ENCODE measurements at regions not wholly inside any gene's neighbourhood (a gene's known extent, or its start where the extent isn't known, plus 50 kb on each side); places are given as distances from the start of the nearest gene placed in this dataset.

GRCh38 chr3:98968824-98969223, 67.3 kb upstream of the DCBLD2 start:
- H3K4me3 Mint-ChIP-seq, result no peak overlapping the region
- ATAC-seq (ENCODE audit: low read depth in 2 of 2), result no peak
- H3K4me1 Mint-ChIP-seq, result no peaks in the 10 kb centered on the region
- DNase-seq, result no peak
- H3K27me3 Mint-ChIP-seq, result peaks cover 0 to 12% (median 9%) of the 10 kb centered on the region in 3 donors
- H3K9me3 Mint-ChIP-seq, result peaks cover 0 to 11% (median 4%) of the 10 kb centered on the region in 7 donors
- H3K27ac Mint-ChIP-seq, result no peak overlapping the region
- no peaks in the 10 kb centered on the region for H3K36me3 Mint-ChIP-seq

- Mint-ChIP-seq H3K36me3 (no peaks in the 10 kb centered on the region), H3K27me3 (peaks cover 0 to 12% (median 9%) of the 10 kb centered on the region in 3 donors), H3K4me1 (no peaks in the 10 kb centered on the region), H3K9me3 (peaks cover 0 to 11% (median 4%) of the 10 kb centered on the region in 7 donors), H3K4me3 (no peak overlapping the region), H3K27ac (no peak overlapping the region)
- no peak for ATAC-seq (ENCODE audit: low read depth in 2 of 2)
- DNase-seq, result no peak
Measured at GRCh38 chr3:98968347-98968746, 66.9 kb upstream of the DCBLD2 start.

GRCh38 chr3:98967758-98968157, 66.3 kb upstream of the DCBLD2 start:
- H3K9me3 Mint-ChIP-seq, result peaks cover 0 to 8% (median 1%) of the 10 kb centered on the region in 7 donors
- H3K36me3 Mint-ChIP-seq, result no peaks in the 10 kb centered on the region
- H3K4me1 Mint-ChIP-seq, result no peaks in the 10 kb centered on the region
- H3K27ac Mint-ChIP-seq, result no peak overlapping the region
- no peak for DNase-seq
- ATAC-seq (ENCODE audit: low read depth in 2 of 2), result no peak
- peaks cover 0 to 9% (median 9%) of the 10 kb centered on the region in 3 donors for H3K27me3 Mint-ChIP-seq
- H3K4me3 Mint-ChIP-seq, result no peak overlapping the region

GRCh38 chr3:98966862-98967546, 65.5 kb upstream of the DCBLD2 start:
- DNase-seq (no peak), ATAC-seq (ENCODE audit: low read depth in 2 of 2) (no peak)
- Mint-ChIP-seq H3K9me3 (peaks cover 0 to 7% (median 0%) of the 10 kb centered on the region in 7 donors), H3K36me3 (no peaks in the 10 kb centered on the region), H3K27me3 (peaks cover 0 to 9% (median 8%) of the 10 kb centered on the region in 3 donors), H3K27ac (no peak overlapping the region), H3K4me1 (no peaks in the 10 kb centered on the region), H3K4me3 (no peak overlapping the region)

- Mint-ChIP-seq H3K4me1 (no peaks in the 10 kb centered on the region), H3K36me3 (no peaks in the 10 kb centered on the region), H3K27me3 (peaks cover 0 to 9% (median 8%) of the 10 kb centered on the region in 3 donors), H3K4me3 (no peak overlapping the region), H3K9me3 (peaks cover 0 to 7% (median 0%) of the 10 kb centered on the region in 7 donors), H3K27ac (no peak overlapping the region)
- no peak for DNase-seq
- no peak for ATAC-seq (ENCODE audit: low read depth in 2 of 2)
Measured at GRCh38 chr3:98966434-98966833, 64.9 kb upstream of the DCBLD2 start.

GRCh38 chr3:98964784-98965183, 63.3 kb upstream of the DCBLD2 start:
- peaks cover 0 to 2% (median 0%) of the 10 kb centered on the region in 7 donors for H3K9me3 Mint-ChIP-seq
- peaks cover 0 to under 1% (median 0%) of the 10 kb centered on the region in 3 donors for H3K27me3 Mint-ChIP-seq
- H3K36me3 Mint-ChIP-seq, result no peaks in the 10 kb centered on the region
- H3K4me3 Mint-ChIP-seq, result no peak overlapping the region
- H3K4me1 Mint-ChIP-seq, result no peaks in the 10 kb centered on the region
- ATAC-seq (ENCODE audit: low read depth in 2 of 2) (no peak), DNase-seq (no peak)
- H3K27ac Mint-ChIP-seq, result no peak overlapping the region

- H3K27me3 Mint-ChIP-seq, result no peaks in the 10 kb centered on the region
- no peaks in the 10 kb centered on the region for H3K4me1 Mint-ChIP-seq
- no peaks in the 10 kb centered on the region for H3K36me3 Mint-ChIP-seq
- no peak for DNase-seq
- H3K9me3 Mint-ChIP-seq, result peaks cover 0 to 2% (median 0%) of the 10 kb centered on the region in 7 donors
- H3K4me3 Mint-ChIP-seq, result no peak overlapping the region
- no peak overlapping the region for H3K27ac Mint-ChIP-seq
- ATAC-seq (ENCODE audit: low read depth in 2 of 2), result no peak
Measured at GRCh38 chr3:98963546-98963945, 62.1 kb upstream of the DCBLD2 start.

GRCh38 chr3:98962951-98963350, 61.5 kb upstream of the DCBLD2 start:
- no peak for DNase-seq
- H3K9me3 Mint-ChIP-seq, result peaks cover 0 to 2% (median 0%) of the 10 kb centered on the region in 7 donors

GRCh38 chr3:98962189-98962930, 60.9 kb upstream of the DCBLD2 start:
- ATAC-seq (ENCODE audit: low read depth in 2 of 2) (no peak), DNase-seq (no peak)
- no peaks in the 10 kb centered on the region for H3K27me3 Mint-ChIP-seq
- H3K27ac Mint-ChIP-seq, result no peak overlapping the region
- H3K4me3 Mint-ChIP-seq, result no peak overlapping the region
- no peaks in the 10 kb centered on the region for H3K36me3 Mint-ChIP-seq
- peaks cover 0 to 2% (median 0%) of the 10 kb centered on the region in 7 donors for H3K9me3 Mint-ChIP-seq
- H3K4me1 Mint-ChIP-seq, result no peaks in the 10 kb centered on the region

More at GRCh38 chr3:98962951-98963350, 61.5 kb upstream of the DCBLD2 start:
- H3K4me3 Mint-ChIP-seq, result no peak overlapping the region
- no peaks in the 10 kb centered on the region for H3K27me3 Mint-ChIP-seq
- ATAC-seq (ENCODE audit: low read depth in 2 of 2), result no peak
- no peak overlapping the region for H3K27ac Mint-ChIP-seq
- no peaks in the 10 kb centered on the region for H3K36me3 Mint-ChIP-seq
- H3K4me1 Mint-ChIP-seq, result no peaks in the 10 kb centered on the region

- no peak for DNase-seq
- H3K27me3 Mint-ChIP-seq, result no peaks in the 10 kb centered on the region
- no peak overlapping the region for H3K4me3 Mint-ChIP-seq
- no peaks in the 10 kb centered on the region for H3K4me1 Mint-ChIP-seq
- H3K27ac Mint-ChIP-seq, result no peak overlapping the region
- peaks cover 0 to 2% (median 0%) of the 10 kb centered on the region in 7 donors for H3K9me3 Mint-ChIP-seq
- H3K36me3 Mint-ChIP-seq, result no peaks in the 10 kb centered on the region
- no peak for ATAC-seq (ENCODE audit: low read depth in 2 of 2)
Measured at GRCh38 chr3:98961161-98962155, 60.0 kb upstream of the DCBLD2 start.

- no peak for ATAC-seq (ENCODE audit: low read depth in 2 of 2)
- no peaks in the 10 kb centered on the region for H3K9me3 Mint-ChIP-seq
- no peaks in the 10 kb centered on the region for H3K36me3 Mint-ChIP-seq
- H3K27me3 Mint-ChIP-seq, result peaks cover 3 to 15% (median 11%) of the 10 kb centered on the region in 3 donors
- H3K4me1 Mint-ChIP-seq, result no peaks in the 10 kb centered on the region
- no peak overlapping the region for H3K4me3 Mint-ChIP-seq
- no peak for DNase-seq
- H3K27ac Mint-ChIP-seq, result no peak overlapping the region
Measured at GRCh38 chr3:98957681-98958080, 56.2 kb upstream of the DCBLD2 start.

GRCh38 chr3:98956008-98956407, 54.5 kb upstream of the DCBLD2 start:
- no peak overlapping the region for H3K4me3 Mint-ChIP-seq
- no peak overlapping the region for H3K27ac Mint-ChIP-seq
- ATAC-seq (ENCODE audit: low read depth in 2 of 2) (no peak), DNase-seq (no peak)
- peaks cover 3 to 19% (median 16%) of the 10 kb centered on the region in 3 donors for H3K27me3 Mint-ChIP-seq
- H3K9me3 Mint-ChIP-seq, result peaks cover 0 to under 1% (median 0%) of the 10 kb centered on the region in 7 donors
- no peaks in the 10 kb centered on the region for H3K36me3 Mint-ChIP-seq
- H3K4me1 Mint-ChIP-seq, result no peaks in the 10 kb centered on the region

All from naive B cell (primary cell).